ENCODE measurements at regions not wholly inside any gene's neighbourhood (a gene's known extent, or its start where the extent isn't known, plus 50 kb on each side); places are given as distances from the start of the nearest gene placed in this dataset.

DNA sequence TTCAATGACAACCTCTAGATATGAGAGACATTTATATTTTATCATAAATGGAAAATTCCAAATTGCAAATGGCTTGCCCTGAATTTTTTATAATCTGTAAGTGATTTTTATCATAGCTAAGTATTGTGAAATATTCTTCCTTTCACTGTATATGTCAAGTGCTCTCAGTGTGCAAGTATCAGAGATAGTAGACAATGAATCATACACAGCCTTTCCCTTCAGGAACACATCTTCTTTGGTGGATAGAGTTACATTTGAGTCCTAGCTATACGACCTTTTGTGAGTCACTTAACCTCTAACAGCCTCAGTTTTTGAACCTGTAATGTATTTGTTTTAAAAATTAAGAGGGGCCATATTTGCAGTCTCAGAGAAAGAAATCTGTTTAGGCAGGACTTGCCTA is 350.7 kb upstream of the SEL1L start:
- no peak for TF ChIP-seq EP300 (IDR thresholded peaks at IDR 0.05)
- TF ChIP-seq POLR2A (IDR thresholded peaks at IDR 0.05): no peak
- TF ChIP-seq POLR2AphosphoS5 (IDR thresholded peaks at IDR 0.05): no peak

Data from upper lobe of left lung (tissue), 4 donors.